ENCODE measurements at regions not wholly inside any gene's neighbourhood (a gene's known extent, or its start where the extent isn't known, plus 50 kb on each side); places are given as distances from the start of the nearest gene placed in this dataset.

DNA sequence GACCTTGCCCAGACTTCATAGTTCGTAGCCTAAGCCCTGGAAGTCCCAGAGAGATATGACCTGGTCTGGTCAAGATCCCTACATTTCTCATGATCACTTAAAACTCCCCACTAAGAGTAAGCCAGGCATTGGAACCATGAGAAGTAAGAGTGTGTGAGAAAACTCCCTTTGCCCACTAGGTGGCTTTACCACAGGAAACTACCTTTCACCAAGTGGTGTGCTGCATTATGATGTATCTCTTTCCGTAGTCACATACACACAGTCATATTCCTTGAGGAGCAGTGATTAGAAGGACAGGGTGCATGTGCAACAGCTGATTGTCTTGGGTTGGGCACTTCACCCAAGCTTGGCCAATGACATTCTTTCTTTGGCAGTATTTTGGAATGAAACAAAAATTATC, 639.3 kb downstream of the KCNJ2 start:
- TF ChIP-seq, protein P1, sequence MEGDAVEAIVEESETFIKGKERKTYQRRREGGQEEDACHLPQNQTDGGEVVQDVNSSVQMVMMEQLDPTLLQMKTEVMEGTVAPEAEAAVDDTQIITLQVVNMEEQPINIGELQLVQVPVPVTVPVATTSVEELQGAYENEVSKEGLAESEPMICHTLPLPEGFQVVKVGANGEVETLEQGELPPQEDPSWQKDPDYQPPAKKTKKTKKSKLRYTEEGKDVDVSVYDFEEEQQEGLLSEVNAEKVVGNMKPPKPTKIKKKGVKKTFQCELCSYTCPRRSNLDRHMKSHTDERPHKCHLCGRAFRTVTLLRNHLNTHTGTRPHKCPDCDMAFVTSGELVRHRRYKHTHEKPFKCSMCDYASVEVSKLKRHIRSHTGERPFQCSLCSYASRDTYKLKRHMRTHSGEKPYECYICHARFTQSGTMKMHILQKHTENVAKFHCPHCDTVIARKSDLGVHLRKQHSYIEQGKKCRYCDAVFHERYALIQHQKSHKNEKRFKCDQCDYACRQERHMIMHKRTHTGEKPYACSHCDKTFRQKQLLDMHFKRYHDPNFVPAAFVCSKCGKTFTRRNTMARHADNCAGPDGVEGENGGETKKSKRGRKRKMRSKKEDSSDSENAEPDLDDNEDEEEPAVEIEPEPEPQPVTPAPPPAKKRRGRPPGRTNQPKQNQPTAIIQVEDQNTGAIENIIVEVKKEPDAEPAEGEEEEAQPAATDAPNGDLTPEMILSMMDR (conservative IDR thresholded peaks at IDR 0.05; ENCODE audit: low read length), result peak; percentile 42; the same call in 1 of the 2 replicates
- no peak for TF ChIP-seq EZH2phosphoT487 (IDR thresholded peaks at IDR 0.05; ENCODE audit: borderline replicate concordance)

Measured in Loucy (cell line).